Inflammatory macrophage treated with lipopolysaccharide for 1 hour (primary cell): ENCODE measurements at regions not wholly inside any gene's neighbourhood (a gene's known extent, or its start where the extent isn't known, plus 50 kb on each side); places are given as distances from the start of the nearest gene placed in this dataset.

Experiments
- DNase-seq, 2 donors: peaks; one replicate each; pipeline ENCODE4 v3.0.0-alpha.2; 2020 to 2022

GRCh38 chr20:3354247-3354646, 53.2 kb downstream of the DNAAF9 start:
- no peak for DNase-seq

- DNase-seq = no peak
Measured at GRCh38 chr20:3353646-3354045, 53.8 kb downstream of the DNAAF9 start.

- no peak for DNase-seq
Measured at GRCh38 chr20:3352202-3352601, 55.3 kb downstream of the DNAAF9 start.

- no peak for DNase-seq
Measured at GRCh38 chr20:3350422-3350821, 57.0 kb downstream of the DNAAF9 start.

GRCh38 chr20:3349786-3350185, 57.7 kb downstream of the DNAAF9 start:
- no peak for DNase-seq

- no peak for DNase-seq
Measured at GRCh38 chr20:3342766-3343165, 64.7 kb downstream of the DNAAF9 start.

- DNase-seq = peak; percentile 33 to 71
Measured at GRCh38 chr20:3340443-3340842, 67.0 kb downstream of the DNAAF9 start.

- DNase-seq = no peak
Measured at GRCh38 chr20:3339571-3339970, 67.9 kb downstream of the DNAAF9 start.

GRCh38 chr20:3339076-3339475, 68.4 kb downstream of the DNAAF9 start:
- no peak for DNase-seq

GRCh38 chr20:3334156-3334943, 73.1 kb downstream of the DNAAF9 start:
- no peak for DNase-seq

GRCh38 chr20:3330046-3330741, 77.3 kb downstream of the DNAAF9 start:
- DNase-seq = peak; percentile 13 to 36

GRCh38 chr20:3328501-3328900, 79.0 kb downstream of the DNAAF9 start:
- DNase-seq = no peak

GRCh38 chr20:3326779-3327521, 80.5 kb downstream of the DNAAF9 start:
- no peak for DNase-seq

- DNase-seq = no peak
Measured at GRCh38 chr20:3325864-3326263, 81.6 kb downstream of the DNAAF9 start.

- DNase-seq = peak in 1 of 2 donors; percentile 47
Measured at GRCh38 chr20:3323398-3323797, 84.1 kb downstream of the DNAAF9 start.

- DNase-seq = no peak
Measured at GRCh38 chr20:3318226-3318884, 79.4 kb upstream of the SLC4A11 start.

GRCh38 chr20:3316136-3316535, 77.1 kb upstream of the SLC4A11 start:
- DNase-seq = peak; percentile 40 to 79

GRCh38 chr20:3315136-3315535, 76.1 kb upstream of the SLC4A11 start:
- no peak for DNase-seq

GRCh38 chr20:3314391-3314790, 75.4 kb upstream of the SLC4A11 start:
- no peak for DNase-seq

- no peak for DNase-seq
Measured at GRCh38 chr20:3313683-3314065, 74.7 kb upstream of the SLC4A11 start.

GRCh38 chr20:3312940-3313682, 74.1 kb upstream of the SLC4A11 start:
- peak; percentile 69 to 82 for DNase-seq

- no peak for DNase-seq
Measured at GRCh38 chr20:3311623-3312022, 72.6 kb upstream of the SLC4A11 start.
